ENCODE measurements at regions not wholly inside any gene's neighbourhood (a gene's known extent, or its start where the extent isn't known, plus 50 kb on each side); places are given as distances from the start of the nearest gene placed in this dataset.

- TF ChIP-seq CTCF (IDR thresholded peaks at IDR 0.05): no peak
- TF ChIP-seq EP300 (IDR thresholded peaks at IDR 0.05): no peak
- no peak for TF ChIP-seq POLR2A (IDR thresholded peaks at IDR 0.05; ENCODE audit: low read depth)
- TF ChIP-seq POLR2AphosphoS5 (IDR thresholded peaks at IDR 0.05): no peak
These were observed 328.3 kb downstream of the GBA3 start for GRCh38 chr4:23021040-23021439.

All from esophagus muscularis mucosa (tissue), 4 donors.